Mesothelial cell of epicardium (in vitro differentiated cells): ENCODE measurements at regions not wholly inside any gene's neighbourhood (a gene's known extent, or its start where the extent isn't known, plus 50 kb on each side); places are given as distances from the start of the nearest gene placed in this dataset.

ENCODE experiments used
- DNase-seq, 2 experiments: peaks; one replicate each; pipeline ENCODE4 v3.0.0; 2021; ENCODE audit warnings: low spot score in 2 of 2; ENCODE audit not compliant: unreplicated experiment in 2 of 2
- H3K27ac Mint-ChIP-seq: 2 replicates; pipeline ENCODE4 v1.8.0; 2021; ENCODE audit warnings: mixed read lengths
- H3K27me3 Mint-ChIP-seq: 2 replicates; pipeline ENCODE4 v1.8.0; 2021; ENCODE audit warnings: low read depth, mixed read lengths
- H3K36me3 Mint-ChIP-seq: 2 replicates; pipeline ENCODE4 v1.8.0; 2021; ENCODE audit warnings: mixed read lengths
- H3K4me1 Mint-ChIP-seq: 2 replicates; pipeline ENCODE4 v1.8.0; 2021; ENCODE audit warnings: mixed read lengths
- H3K4me3 Mint-ChIP-seq: 2 replicates; pipeline ENCODE4 v1.8.0; 2021; ENCODE audit warnings: mild to moderate bottlenecking, moderate library complexity, mixed read lengths
- H3K9me3 Mint-ChIP-seq: 2 replicates; pipeline ENCODE4 v1.8.0; 2021; ENCODE audit warnings: mixed read lengths
- TF ChIP-seq, protein P1 (sequence below): fragments of 200-600 bp; sonication (generic); IDR thresholded peaks from one replicate; pipeline ENCODE4 v1.5.0; 2021; ENCODE audit warnings: antibody characterized with exemption; ENCODE audit not compliant: unreplicated experiment

DNA sequence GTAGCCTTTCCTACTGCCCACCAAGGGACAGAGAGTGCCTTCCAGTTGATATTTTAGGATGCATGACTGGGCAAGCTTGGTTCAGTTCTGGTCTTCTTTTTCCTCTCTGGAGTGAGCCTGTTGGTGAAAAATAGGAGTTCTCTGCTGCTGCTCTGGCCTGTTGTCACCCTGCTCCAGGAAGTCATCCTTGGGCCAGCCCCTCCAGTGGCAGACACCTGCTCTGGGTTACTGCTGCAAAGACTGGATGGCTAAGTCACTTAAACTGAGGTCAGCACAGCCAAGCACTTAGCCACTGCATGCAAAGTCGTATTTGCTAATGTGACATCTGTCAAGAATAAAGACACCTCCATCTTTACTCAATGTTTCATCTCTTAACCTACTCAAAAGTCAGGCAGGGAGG lies 219.6 kb upstream of the ID2 start:
- Mint-ChIP-seq H3K36me3 (no peaks in the 10 kb centered on the region), H3K4me1 (peaks cover 37% of the 10 kb centered on the region), H3K27ac (no peak overlapping the region), H3K27me3 (no peaks in the 10 kb centered on the region), H3K9me3 (peaks cover 4% of the 10 kb centered on the region), H3K4me3 (no peak overlapping the region)
- peak in 1 of 2 experiments; percentile 10 for DNase-seq
- TF ChIP-seq, protein P1, sequence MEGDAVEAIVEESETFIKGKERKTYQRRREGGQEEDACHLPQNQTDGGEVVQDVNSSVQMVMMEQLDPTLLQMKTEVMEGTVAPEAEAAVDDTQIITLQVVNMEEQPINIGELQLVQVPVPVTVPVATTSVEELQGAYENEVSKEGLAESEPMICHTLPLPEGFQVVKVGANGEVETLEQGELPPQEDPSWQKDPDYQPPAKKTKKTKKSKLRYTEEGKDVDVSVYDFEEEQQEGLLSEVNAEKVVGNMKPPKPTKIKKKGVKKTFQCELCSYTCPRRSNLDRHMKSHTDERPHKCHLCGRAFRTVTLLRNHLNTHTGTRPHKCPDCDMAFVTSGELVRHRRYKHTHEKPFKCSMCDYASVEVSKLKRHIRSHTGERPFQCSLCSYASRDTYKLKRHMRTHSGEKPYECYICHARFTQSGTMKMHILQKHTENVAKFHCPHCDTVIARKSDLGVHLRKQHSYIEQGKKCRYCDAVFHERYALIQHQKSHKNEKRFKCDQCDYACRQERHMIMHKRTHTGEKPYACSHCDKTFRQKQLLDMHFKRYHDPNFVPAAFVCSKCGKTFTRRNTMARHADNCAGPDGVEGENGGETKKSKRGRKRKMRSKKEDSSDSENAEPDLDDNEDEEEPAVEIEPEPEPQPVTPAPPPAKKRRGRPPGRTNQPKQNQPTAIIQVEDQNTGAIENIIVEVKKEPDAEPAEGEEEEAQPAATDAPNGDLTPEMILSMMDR = no peak

DNA sequence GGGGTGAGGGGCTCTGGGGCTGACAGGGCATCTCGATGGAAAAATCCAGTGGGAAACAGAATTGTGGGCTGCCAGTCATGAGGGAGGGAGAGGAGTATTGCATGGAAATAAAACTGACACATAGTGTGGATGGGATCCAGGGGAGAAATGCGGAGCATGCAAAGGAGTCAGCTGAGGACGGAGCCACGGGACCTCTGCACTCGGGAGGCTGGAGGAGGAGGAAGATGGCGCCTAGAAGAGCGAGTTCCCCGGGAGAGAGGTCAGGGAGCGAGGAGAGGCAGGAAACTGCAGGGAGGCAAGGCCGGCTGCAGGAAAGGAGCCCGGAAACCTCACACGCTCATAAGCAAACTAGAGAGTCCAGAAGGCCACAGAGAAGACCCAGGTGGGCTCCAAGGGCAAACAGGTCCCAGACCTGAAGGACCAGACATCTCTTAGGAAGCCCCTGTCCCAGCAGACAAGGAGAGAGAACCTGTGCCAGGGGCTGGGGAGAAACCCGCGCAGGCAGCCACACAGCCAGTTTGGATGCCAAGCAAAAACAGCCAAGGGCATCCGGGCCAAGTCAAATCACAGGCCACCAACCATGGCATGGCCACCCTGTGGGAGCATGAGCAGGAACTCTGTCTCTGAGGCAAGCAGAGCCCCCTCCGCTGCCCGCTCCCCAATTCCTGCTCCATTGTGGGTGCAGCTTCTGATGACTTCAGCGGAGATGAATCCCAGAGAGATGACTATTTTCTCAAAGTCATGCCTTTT lies 218.8 kb upstream of the ID2 start:
- Mint-ChIP-seq H3K9me3 (peaks cover 4% of the 10 kb centered on the region), H3K27me3 (no peaks in the 10 kb centered on the region), H3K4me3 (no peak overlapping the region), H3K36me3 (no peaks in the 10 kb centered on the region), H3K27ac (no peak overlapping the region), H3K4me1 (peaks cover 29% of the 10 kb centered on the region)
- TF ChIP-seq, protein P1 = no peak
- DNase-seq = peak in 1 of 2 experiments; percentile 17

DNA sequence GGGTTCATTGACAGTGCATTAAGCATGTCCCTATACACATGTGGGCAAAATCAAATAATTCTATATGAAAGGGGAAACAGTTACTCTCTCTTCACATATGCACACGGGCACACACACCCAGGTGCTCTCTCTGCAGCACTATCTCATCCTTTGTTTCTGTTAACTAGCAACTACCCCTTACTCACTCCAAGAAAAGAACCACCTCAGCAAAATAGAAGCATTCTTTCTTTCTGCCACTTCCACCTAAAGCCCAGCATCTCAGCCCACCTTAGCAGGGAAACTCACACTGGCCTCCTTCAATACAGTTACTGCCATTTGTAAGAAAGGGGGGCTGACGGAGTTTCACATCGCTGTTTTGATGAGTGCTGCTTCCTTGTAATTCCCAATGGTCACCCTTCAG lies 216.3 kb upstream of the ID2 start:
- Mint-ChIP-seq H3K27ac (no peak overlapping the region), H3K4me1 (peaks cover 17% of the 10 kb centered on the region), H3K4me3 (no peak overlapping the region), H3K9me3 (peaks cover 4% of the 10 kb centered on the region), H3K27me3 (no peaks in the 10 kb centered on the region), H3K36me3 (no peaks in the 10 kb centered on the region)
- TF ChIP-seq, protein P1 = no peak
- no peak for DNase-seq

DNA sequence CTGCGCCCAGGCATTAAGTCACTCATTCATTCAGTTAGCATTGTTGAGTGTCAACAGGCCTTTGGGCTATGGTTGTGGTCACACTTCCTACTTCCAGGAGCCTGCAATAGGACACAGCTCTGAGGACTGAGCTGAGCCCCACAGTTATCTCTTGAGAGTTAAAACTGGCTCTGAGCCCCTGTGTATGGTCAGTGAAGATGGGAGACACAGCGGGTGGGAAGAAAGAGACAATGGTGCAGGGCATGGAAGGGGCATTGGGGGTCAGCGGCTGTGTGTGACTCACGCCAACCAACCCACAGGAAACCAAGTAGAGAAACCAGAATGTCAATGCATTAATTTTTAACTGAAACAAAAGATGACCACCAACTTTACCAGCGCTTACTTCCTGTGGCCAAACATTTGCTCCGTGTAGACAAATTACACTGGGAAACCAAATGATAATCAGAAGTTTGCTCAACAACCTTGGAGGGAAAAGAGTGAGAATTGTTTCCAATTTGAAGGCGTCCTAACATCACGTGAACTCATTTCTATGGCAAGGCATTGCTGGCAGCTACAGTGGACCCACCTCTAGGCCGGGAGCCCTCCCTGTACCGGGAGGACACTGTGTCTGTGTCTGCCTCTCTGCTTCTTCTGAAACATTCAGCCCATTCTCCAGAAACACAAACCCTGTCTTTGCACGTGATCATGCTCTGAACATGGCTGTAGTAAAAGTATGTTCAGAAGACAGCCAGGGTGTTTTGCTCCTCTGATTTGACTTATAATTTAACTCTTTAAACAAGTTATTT lies 212.0 kb upstream of the ID2 start:
- Mint-ChIP-seq H3K27ac (no peak overlapping the region), H3K9me3 (peaks cover 4% of the 10 kb centered on the region), H3K36me3 (no peaks in the 10 kb centered on the region), H3K27me3 (no peaks in the 10 kb centered on the region), H3K4me1 (peaks cover 4% of the 10 kb centered on the region), H3K4me3 (no peak overlapping the region)
- TF ChIP-seq, protein P1 = no peak
- DNase-seq = no peak

DNA sequence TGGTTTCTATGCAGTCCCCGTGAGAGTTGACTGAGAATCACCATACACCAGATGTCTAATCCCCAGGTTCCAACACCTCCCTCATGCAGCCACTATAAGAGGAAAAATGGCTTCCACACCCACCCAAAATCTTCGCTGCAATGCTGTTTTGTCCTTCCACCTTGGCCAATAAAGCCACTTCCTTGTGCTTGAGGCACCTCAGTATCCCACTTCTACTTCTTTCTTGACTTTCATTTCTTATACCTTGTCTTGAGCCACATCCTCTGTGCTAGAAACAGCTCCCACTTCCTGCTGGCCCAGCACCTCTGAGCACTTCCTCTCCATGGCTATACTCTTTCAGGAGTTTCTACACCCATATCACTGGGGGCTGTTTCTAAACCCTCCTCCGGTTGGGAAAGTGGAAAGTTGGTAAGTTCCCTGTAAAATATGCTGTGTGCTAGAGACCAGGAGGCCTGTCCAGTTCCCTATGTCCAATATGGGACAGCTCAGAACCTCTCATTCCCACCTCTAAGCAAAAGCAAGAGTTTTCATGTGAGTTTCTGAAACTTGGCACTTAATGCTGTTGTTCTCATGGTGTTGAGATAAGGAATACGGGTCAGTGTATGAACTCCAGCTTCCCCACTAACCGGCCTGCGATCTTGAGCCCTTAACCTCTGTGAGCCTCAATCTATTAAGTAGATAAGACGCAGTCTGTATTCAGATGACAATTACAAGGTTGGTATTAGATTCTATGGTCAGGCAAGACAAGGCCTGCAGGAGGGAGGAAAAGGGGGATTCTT lies 209.1 kb upstream of the ID2 start:
- Mint-ChIP-seq H3K9me3 (no peaks in the 10 kb centered on the region), H3K36me3 (no peaks in the 10 kb centered on the region), H3K27me3 (no peaks in the 10 kb centered on the region), H3K4me3 (no peak overlapping the region), H3K27ac (no peak overlapping the region), H3K4me1 (peaks cover 13% of the 10 kb centered on the region)
- TF ChIP-seq, protein P1 = no peak
- DNase-seq = no peak
